B cell (primary cell): ENCODE measurements at regions not wholly inside any gene's neighbourhood (a gene's known extent, or its start where the extent isn't known, plus 50 kb on each side); places are given as distances from the start of the nearest gene placed in this dataset.

Source experiments
- CTCF ChIP-seq: fragments of 200-600 bp; IDR thresholded peaks from one replicate; pipeline ENCODE4 v1.8.0; 2022; ENCODE audit warnings: antibody characterized with exemption, mild to moderate bottlenecking
- EZH2 ChIP-seq: IDR thresholded peaks from 2 replicates; pipeline ENCODE4 v1.6.1; 2012; ENCODE audit warnings: borderline replicate concordance, low read depth, mild to moderate bottlenecking, moderate library complexity, low read length; ENCODE audit not compliant: insufficient read depth, poor library complexity, severe bottlenecking

DNA sequence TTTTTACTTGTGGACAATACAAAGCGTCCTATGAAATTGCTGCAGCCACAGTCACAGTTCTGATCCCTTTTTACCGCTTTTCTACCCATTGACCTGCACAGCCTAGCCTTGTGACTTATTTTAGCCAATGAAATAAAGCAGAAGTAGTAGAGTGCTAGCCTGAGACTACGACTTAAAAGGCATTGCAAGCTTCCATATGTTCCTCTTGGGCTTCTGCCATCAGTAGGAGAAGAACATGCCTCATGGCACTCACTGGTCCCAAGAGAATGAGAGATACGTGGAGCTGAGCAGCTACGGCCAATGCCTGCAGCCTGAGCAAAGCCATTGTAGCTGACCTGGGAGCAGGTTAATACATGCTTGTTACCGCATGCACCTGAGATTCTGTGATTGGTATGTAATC is 416.6 kb upstream of the CLINT1 start:
- TF ChIP-seq CTCF (no peak), EZH2 (no peak)
